GM13976 (cell line): ENCODE measurements at regions not wholly inside any gene's neighbourhood (a gene's known extent, or its start where the extent isn't known, plus 50 kb on each side); places are given as distances from the start of the nearest gene placed in this dataset.
"Not testable (repeated sequence)": the region's sequence is repeated elsewhere in the genome, so short reads cannot be mapped to it uniquely, and the experiment has no call there.

Experiments
- DNase-seq: peaks from one replicate; pipeline ENCODE4 v3.0.0; 2012; ENCODE audit warnings: low spot score
- CTCF ChIP-seq: IDR thresholded peaks from 2 replicates; pipeline ENCODE4 v1.5.1; 2012; ENCODE audit warnings: borderline replicate concordance, mild to moderate bottlenecking; ENCODE audit not compliant: insufficient read depth; ENCODE audit errors: extremely low read depth, missing control alignments, control extremely low read depth
- in situ Hi-C: fragments of 300-500 bp; cut with MboI; formaldehyde crosslinking; loops from one replicate; pipeline ENCODE4 v1.12.0; 2022; ENCODE audit warnings: low sequenced_read_pairs, mixed read lengths, inconsistent platforms; ENCODE audit not compliant: unreplicated experiment

- no peak for DNase-seq
- TF ChIP-seq CTCF: no peak
- in situ Hi-C loops: no loop called here
Observed at GRCh38 chr7:91620827-91621226, 259.7 kb downstream of the MTERF1 start.

GRCh38 chr7:91627324-91627723, 253.2 kb downstream of the MTERF1 start:
- in situ Hi-C loops: loop anchor here (25.0 kb wide), 1 partner anchor 540 kb away; no protein-coding TSS in a partner anchor
- DNase-seq: not testable (repeated sequence)

- DNase-seq: no peak
- no peak for TF ChIP-seq CTCF
- in situ Hi-C loops: loop anchor here (25.0 kb wide), 1 partner anchor 541 kb away; no protein-coding TSS in a partner anchor
Observed at GRCh38 chr7:91628742-91629141, 251.8 kb downstream of the MTERF1 start.

- no peak for DNase-seq
- TF ChIP-seq CTCF: no peak
- in situ Hi-C loops: loop anchor here (25.0 kb wide), 1 partner anchor 543 kb away; no protein-coding TSS in a partner anchor
Observed at GRCh38 chr7:91630581-91631380, 249.7 kb downstream of the MTERF1 start.

GRCh38 chr7:91632234-91632940, 248.1 kb downstream of the MTERF1 start:
- DNase-seq: no peak
- in situ Hi-C loops: loop anchor here (25.0 kb wide), 1 partner anchor 545 kb away; no protein-coding TSS in a partner anchor
- TF ChIP-seq CTCF: no peak

GRCh38 chr7:91633013-91633441, 247.5 kb downstream of the MTERF1 start:
- in situ Hi-C loops: loop anchor here (25.0 kb wide), 1 partner anchor 546 kb away; no protein-coding TSS in a partner anchor
- TF ChIP-seq CTCF: no peak
- no peak for DNase-seq
